GM18505 (cell line): ENCODE measurements at regions not wholly inside any gene's neighbourhood (a gene's known extent, or its start where the extent isn't known, plus 50 kb on each side); places are given as distances from the start of the nearest gene placed in this dataset.

Experiments
- ATAC-seq: cut with Tn5 transposase; IDR thresholded peaks from one replicate; pipeline ENCODE4 v1.9.1; 2021; ENCODE audit not compliant: unreplicated experiment
- POLR2A ChIP-seq: IDR thresholded peaks from 4 replicates; pipeline ENCODE4 v1.6.1; 2011; ENCODE audit warnings: borderline replicate concordance; ENCODE audit not compliant: insufficient read depth, insufficient read length; ENCODE audit errors: extremely low read depth

DNA sequence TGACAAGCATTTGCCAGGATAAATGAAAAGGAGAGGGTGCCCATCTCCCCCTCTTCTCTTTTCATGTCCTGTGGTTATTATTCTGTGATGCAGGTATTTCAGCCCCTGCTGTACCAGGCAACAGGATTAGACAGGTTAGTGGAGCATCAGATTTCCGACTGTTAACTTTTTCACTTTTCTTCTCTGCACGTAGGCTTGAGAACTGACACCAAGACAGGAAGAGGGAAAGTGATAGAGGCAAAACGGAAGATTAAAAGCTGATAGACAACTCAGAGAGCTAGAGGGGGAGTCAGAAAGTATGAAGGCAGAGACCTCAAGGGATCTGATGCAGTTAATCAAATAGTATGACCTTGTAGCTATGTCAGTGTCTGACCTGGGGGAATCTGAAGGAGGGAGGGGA, 132.8 kb downstream of the SOX9 start:
- no peak for ATAC-seq
- no peak for TF ChIP-seq POLR2A

DNA sequence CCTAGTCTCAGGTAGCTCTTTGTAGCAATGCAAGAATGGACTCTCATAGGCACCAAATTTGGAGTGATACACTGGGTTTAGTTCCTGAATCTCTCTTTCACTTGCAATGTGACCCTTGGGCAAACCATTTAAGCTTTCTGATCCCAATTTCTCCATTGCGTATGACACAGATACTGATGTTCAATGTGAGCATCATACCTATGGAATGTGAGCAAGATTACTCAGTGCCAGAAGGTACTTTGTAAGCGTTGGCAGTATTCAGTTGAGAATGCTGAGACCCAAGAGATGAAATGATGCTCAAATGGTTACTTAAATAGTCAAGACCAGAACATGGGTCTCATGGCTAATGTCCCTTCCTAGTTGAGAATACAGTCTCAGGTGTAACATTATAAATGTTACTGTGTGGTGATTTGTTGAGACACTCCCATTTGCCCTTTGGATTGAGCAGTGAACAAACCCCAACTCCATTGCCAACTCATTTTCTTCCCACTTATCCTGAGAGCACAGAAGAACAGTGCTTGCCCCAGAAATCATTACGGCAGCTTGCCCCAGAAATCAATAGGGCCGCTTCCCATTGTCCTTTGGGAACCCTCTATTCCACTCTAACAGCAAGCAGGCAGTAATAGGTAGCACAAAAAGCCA, 134.1 kb downstream of the SOX9 start:
- ATAC-seq: no peak
- TF ChIP-seq POLR2A: no peak

DNA sequence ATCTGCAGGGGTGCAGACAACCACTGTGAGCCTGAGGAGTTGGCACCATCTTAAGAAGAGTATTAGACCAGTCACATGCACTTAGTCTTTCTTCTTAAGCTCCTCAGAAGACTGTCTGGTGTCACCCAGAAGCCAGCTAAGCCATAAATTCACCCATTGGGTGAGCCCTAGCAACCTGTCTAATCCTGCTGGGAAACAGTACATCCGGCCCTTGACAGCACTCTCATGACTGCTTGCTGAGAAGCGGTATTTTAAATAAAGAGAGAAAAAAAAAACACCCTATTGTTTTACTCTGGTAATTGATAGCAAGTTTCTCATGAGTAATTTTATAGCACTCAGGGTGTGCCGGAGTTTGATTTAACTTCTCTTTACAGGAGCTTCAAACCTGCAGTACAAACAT, 134.7 kb downstream of the SOX9 start:
- no peak for ATAC-seq
- TF ChIP-seq POLR2A: no peak

DNA sequence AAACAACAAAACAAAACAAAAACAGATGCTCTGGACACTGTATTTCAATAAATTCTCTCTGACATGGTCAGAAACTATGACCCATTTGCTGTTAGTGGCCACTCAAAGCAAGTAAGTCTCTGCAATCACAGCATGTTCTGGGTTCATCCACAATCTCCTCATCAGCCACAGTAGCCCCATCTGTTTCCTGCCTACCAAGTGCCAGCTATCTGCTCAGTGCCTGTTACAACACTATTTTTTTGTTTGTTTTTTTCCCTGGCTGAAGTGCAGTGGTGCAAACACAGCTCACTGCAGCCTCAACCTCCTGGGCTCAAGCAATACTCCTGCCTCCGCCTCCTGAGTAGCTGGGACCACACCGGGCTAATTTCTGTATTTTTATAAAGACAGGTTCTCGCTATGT, 137.9 kb downstream of the SOX9 start:
- ATAC-seq: no peak
- no peak for TF ChIP-seq POLR2A

DNA sequence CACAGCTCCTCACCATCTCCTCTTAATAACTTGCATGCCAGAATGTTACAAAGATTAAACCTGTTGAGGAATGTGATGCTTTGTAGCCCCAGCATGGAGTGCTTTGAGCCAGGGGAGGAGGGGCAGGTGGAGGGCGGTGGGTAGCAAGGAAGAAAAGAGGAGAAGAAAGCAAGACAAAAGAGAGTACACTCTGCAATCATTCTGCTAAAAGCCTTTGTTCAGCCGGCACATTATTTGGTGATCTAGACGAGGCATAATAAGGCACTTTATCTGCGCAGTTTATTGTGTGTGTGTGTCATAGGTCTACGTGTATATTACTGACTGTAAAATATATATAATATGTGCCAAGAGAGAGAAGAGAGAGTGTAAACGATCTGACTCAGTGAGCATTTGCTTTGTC, 139.1 kb downstream of the SOX9 start:
- ATAC-seq: no peak

DNA sequence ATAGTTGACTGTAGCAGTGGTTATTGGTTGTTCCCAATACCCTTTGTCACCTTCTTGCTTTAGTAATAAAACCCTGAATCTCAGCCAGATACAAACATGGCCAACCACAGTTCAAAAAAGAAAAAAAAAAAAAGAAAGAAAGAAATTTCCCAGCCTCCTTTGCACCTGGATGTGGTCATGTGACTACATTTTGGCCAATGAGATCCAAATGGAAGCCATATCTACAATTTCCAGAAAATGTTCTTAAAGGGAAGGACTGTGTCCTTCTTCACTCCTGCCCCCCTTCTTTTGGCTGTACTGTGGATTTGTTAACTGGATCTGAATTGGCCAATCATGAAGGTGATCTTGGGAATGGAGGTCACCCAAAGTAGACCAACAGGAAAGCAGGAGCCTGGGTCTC, 141.9 kb downstream of the SOX9 start:
- no peak for TF ChIP-seq POLR2A

More for the DNA sequence above, 139.1 kb downstream of the SOX9 start:
- no peak for TF ChIP-seq POLR2A

DNA sequence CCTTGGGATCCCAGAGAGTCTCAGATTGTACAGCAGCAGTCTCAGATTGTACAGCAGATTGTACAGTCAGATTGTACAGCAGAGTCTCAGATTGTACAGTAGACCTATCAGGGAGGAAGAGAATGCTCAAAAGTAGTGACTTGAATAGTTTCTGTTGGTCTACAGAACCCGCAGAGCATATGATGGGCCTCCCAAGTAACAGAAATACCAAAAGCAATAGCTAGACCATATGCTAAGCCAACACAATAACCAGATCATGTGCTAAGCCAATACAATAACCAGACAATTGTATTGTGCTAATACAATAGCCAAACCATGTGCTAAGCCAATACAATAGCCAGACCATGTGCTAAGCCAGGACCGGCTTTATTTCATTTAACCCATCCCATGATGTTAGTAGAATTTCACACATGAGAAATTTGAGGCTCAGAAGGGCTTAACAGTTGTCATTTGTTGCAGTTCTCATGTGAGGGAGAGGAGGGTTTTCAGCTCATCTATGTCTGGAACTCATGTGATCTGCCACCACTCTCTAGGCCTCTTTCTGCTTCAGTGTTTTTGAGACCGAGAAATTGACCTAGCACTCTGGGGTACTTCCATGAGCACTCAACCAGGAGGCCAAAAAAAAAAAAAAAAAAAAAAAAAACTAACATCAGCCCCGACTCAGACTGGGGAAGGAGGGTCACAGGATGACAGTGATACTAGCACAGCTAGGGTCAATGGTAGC, 144.0 kb downstream of the SOX9 start:
- no peak for ATAC-seq
- TF ChIP-seq POLR2A: no peak

More for the DNA sequence above, 141.9 kb downstream of the SOX9 start:
- no peak for ATAC-seq

DNA sequence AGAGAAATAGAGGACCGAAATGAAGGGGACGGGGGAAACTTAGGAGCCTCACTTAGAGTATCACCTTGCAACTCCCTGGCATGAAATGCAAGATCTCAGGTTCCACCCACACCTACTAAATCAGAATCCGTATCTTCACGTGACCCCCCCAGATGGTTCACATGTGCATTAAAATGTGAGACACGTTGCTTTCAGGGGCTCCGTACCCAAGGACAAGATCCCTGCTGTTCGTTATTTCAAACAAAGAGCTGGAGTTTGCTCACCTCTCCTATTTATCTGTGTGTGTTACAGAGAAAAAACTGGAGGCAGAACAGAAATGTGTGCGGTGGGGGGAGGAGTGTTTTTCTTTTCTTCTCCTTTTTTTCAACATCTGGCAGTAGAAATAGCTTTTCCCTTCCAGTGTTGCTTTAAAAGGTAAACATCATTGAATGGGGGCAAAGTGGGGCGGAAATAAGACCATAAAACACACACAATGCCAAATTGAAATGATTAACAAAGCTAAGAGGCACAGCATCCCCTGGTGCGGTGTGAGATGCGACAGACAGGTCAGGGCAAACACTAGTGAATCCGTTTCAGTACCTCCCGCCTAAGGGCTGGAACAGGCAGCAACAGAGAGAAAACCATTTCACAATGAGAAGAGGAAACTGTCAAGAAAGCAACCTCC, 145.4 kb downstream of the SOX9 start:
- TF ChIP-seq POLR2A: no peak
- no peak for ATAC-seq

DNA sequence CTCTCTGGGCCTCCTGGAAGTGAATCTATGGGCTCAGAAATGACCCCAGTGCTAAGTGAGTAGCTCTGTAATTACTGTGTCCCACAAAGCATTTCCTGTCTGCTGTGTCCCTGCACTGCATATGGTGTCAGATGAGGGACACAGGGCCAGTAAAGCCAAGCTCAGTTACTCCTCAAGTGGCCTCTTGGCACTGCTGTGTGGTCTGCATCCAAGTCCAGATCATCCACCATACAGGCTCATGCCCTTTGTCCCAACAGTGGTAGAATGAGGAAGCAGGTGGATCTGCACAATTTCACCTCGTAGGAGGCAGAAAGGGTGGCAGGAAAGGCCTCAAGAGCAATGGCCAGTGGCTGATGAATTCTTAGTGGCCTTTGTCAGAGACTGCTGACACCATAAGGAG, 146.8 kb downstream of the SOX9 start:
- ATAC-seq: no peak
- TF ChIP-seq POLR2A: no peak

DNA sequence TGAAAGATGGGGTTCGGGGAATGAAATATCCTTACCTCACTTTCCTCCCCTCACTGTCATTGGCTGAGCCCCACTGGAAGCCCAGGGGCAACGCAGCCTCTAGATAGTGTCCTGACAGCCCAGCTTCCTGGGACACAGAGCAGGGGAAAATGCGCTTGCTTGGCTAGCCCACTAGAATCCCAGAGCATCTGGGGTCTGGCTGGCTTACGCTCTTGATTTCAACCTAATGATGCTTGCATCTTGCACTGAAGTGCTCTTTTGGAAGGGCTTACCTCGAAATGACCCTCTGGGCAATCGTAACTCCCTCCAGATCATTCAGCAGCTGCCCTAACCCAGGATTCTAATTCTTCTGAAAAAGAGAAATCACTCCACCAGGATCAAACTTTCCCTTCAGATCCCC, 147.6 kb downstream of the SOX9 start:
- ATAC-seq: no peak
- TF ChIP-seq POLR2A: no peak

DNA sequence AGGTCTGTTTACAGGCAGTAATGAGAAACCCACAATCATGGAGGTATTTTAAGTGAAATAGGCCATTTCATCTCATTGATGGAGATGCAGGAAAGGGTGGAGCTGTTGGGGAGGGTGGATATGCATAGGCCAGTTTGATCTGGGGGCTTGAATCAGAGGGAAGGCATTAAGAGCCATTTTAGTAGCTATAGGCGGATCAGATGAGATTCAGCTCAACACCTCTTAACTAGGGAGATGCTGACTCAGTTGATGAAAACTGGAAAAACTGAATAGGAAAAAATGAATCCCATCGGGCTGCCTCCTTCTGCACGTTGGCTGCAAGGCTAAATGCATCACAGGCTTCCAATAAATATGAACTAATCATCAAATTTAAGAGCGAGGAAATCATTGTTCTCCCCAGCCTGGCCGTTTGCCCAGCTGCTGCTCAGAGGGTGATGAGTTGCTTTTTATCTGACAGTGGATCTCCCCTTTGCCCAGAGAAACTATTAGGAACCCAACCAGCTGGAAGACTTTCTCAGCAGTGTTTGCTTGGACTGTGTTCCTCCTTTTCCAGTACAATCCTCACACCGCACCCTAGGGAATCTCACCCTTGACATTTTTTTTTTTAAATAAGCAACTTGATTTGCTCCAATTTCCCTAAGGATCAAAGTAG, 149.6 kb downstream of the SOX9 start:
- ATAC-seq: no peak
- no peak for TF ChIP-seq POLR2A

DNA sequence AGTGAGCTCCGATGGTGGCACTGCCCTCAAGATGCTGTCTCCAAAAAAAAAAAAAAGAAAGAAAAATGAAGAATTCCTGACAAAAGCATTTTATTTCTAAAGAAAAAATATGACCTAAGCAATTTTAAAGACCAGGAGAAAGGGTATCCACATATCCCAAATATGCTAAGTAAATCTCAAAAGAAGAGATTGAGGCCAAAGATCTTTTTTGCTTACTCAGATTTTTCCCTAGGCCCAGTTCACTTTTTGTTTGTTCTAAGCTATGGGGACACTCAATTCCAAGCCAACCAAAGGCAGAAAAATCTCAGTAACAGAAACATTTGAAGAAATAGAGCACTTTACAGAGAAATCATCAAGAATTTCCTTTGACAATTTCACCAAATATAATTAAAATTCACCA, 150.8 kb downstream of the SOX9 start:
- no peak for ATAC-seq
- no peak for TF ChIP-seq POLR2A

DNA sequence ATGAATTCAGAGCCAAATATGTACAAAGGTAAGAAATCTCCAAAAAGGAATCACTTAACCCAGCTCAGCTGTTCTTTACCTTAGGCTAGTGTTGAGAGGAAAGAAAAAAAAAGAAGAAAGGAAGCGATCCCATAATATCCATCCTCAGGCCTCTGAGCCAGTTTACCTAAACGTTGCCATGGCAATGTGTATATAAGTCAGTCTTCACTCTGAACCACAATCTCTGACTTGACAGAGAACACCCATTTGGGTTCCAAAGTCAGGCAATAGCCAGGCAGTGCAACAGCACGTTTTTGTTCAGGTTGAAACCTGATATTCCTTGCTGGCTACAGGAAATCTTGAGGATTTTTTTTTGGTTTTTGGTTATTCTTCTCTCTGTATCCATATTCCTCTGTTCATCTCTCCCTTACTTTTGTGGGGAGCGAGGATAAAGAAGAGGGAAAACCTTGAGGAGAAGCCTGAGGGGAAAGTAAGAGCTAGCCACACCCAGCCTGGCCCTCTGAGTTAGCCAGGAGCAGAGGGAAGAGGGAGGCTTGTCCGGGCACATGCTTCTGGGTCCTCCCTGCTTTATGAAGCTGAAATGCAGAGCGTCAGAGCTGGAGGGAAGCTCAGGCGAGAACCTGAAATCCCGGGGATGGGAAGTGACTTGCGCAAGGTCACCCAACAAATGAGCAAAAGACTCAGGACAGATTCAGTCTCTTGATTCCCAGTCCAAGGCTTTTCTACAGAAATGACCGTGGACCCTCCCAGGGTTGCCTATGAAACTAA, 152.7 kb downstream of the SOX9 start:
- TF ChIP-seq POLR2A: no peak
- ATAC-seq: no peak
